ENCODE measurements at regions not wholly inside any gene's neighbourhood (a gene's known extent, or its start where the extent isn't known, plus 50 kb on each side); places are given as distances from the start of the nearest gene placed in this dataset.

- H3K79me2 ChIP-seq (ENCODE audit: insufficient read depth): no peaks in the 10 kb centered on the region
- no peak for DNase-seq
- H3K9me2 ChIP-seq: no peaks in the 10 kb centered on the region
- H2AFZ ChIP-seq (ENCODE audit: low read depth): no peak overlapping the region
- no peaks in the 10 kb centered on the region for H3K4me1 ChIP-seq (ENCODE audit: control insufficient read depth in 1 of 2, insufficient read depth in 2 of 2, low read depth in 1 of 2, low read length in 1 of 2)
- TF ChIP-seq, protein P1, sequence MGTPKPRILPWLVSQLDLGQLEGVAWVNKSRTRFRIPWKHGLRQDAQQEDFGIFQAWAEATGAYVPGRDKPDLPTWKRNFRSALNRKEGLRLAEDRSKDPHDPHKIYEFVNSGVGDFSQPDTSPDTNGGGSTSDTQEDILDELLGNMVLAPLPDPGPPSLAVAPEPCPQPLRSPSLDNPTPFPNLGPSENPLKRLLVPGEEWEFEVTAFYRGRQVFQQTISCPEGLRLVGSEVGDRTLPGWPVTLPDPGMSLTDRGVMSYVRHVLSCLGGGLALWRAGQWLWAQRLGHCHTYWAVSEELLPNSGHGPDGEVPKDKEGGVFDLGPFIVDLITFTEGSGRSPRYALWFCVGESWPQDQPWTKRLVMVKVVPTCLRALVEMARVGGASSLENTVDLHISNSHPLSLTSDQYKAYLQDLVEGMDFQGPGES (IDR thresholded peaks at IDR 0.05; ENCODE audit: low read depth, low read length): no peak
- TF ChIP-seq RFX5 (IDR thresholded peaks at IDR 0.05; ENCODE audit: low read length): no peak
- TF ChIP-seq EP300 (IDR thresholded peaks at IDR 0.05; ENCODE audit: borderline replicate concordance in 1 of 2, low read depth in 1 of 2, low read length in 1 of 2): no peak
- no peak for TF ChIP-seq RXRA (IDR thresholded peaks at IDR 0.05; ENCODE audit: borderline replicate concordance, low read depth)
- no peak for TF ChIP-seq REST (IDR thresholded peaks at IDR 0.05; ENCODE audit: low read depth, low read length)
- TF ChIP-seq, protein P2, sequence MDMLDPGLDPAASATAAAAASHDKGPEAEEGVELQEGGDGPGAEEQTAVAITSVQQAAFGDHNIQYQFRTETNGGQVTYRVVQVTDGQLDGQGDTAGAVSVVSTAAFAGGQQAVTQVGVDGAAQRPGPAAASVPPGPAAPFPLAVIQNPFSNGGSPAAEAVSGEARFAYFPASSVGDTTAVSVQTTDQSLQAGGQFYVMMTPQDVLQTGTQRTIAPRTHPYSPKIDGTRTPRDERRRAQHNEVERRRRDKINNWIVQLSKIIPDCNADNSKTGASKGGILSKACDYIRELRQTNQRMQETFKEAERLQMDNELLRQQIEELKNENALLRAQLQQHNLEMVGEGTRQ (IDR thresholded peaks at IDR 0.05; ENCODE audit: borderline replicate concordance, low read depth, low read length): no peak
- TF ChIP-seq TCF12 (IDR thresholded peaks at IDR 0.05): no peak
- TF ChIP-seq CHD2 (IDR thresholded peaks at IDR 0.05; ENCODE audit: low read length, partially characterized antibody): no peak
- TF ChIP-seq FOXJ3 (CRISPR knock-in tag; IDR thresholded peaks at IDR 0.05): no peak
- TF ChIP-seq EZH2phosphoT487 (IDR thresholded peaks at IDR 0.05; ENCODE audit: borderline replicate concordance, low read depth): no peak
- TF ChIP-seq, protein P3, sequence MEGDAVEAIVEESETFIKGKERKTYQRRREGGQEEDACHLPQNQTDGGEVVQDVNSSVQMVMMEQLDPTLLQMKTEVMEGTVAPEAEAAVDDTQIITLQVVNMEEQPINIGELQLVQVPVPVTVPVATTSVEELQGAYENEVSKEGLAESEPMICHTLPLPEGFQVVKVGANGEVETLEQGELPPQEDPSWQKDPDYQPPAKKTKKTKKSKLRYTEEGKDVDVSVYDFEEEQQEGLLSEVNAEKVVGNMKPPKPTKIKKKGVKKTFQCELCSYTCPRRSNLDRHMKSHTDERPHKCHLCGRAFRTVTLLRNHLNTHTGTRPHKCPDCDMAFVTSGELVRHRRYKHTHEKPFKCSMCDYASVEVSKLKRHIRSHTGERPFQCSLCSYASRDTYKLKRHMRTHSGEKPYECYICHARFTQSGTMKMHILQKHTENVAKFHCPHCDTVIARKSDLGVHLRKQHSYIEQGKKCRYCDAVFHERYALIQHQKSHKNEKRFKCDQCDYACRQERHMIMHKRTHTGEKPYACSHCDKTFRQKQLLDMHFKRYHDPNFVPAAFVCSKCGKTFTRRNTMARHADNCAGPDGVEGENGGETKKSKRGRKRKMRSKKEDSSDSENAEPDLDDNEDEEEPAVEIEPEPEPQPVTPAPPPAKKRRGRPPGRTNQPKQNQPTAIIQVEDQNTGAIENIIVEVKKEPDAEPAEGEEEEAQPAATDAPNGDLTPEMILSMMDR (IDR thresholded peaks at IDR 0.05): no peak
- no peak for TF ChIP-seq USF1 (IDR thresholded peaks at IDR 0.05; ENCODE audit: borderline replicate concordance, low read depth)
- no peak for TF ChIP-seq NFIC (IDR thresholded peaks at IDR 0.05; ENCODE audit: borderline replicate concordance)
- TF ChIP-seq YY1 (IDR thresholded peaks at IDR 0.05; ENCODE audit: low read depth): no peak
- no peak for TF ChIP-seq SIN3A (IDR thresholded peaks at IDR 0.05; ENCODE audit: borderline replicate concordance, low read depth, low read length)
- TF ChIP-seq NRF1 (IDR thresholded peaks at IDR 0.05; ENCODE audit: low read depth, low read length): no peak
- no peak for TF ChIP-seq MEF2A (IDR thresholded peaks at IDR 0.05; ENCODE audit: borderline replicate concordance, low read depth)
- H3K27me3 ChIP-seq (ENCODE audit: insufficient read depth): no peaks in the 10 kb centered on the region
- H3K4me3 ChIP-seq (ENCODE audit: low read depth in 2 of 2, low read length in 1 of 2): no peak overlapping the region
- no peaks in the 10 kb centered on the region for H3K9me3 ChIP-seq
- H3K9ac ChIP-seq: no peak overlapping the region
- H4K20me1 ChIP-seq (ENCODE audit: insufficient read depth): no peaks in the 10 kb centered on the region
- ChIA-PET POLR2A (no interaction called here), CTCF (no interaction called here)
- H3K4me2 ChIP-seq: no peak overlapping the region
- H3K27ac ChIP-seq (ENCODE audit: low read depth in 2 of 2, low read length in 1 of 2): no peak overlapping the region
- no peaks in the 10 kb centered on the region for H3K36me3 ChIP-seq (replicated peaks in 1 of 2; ENCODE audit: control insufficient read depth in 1 of 2, insufficient read depth in 2 of 2, low read length in 1 of 2)
- 48% methylated on average over 5 of the region's 5 CpGs for WGBS (ENCODE audit: low lambda C conversion rate)
- no peaks in the 10 kb centered on the region for H3F3A ChIP-seq (replicated peaks; ENCODE audit: insufficient read depth)
Observed at GRCh38 chr3:87125116-87125515, 102.0 kb upstream of the CHMP2B start.

Measured in SK-N-SH (cell line).